Activated CD4-positive, alpha-beta T cell treated with anti-CD3 and anti-CD28 coated beads, Interleukin-2, Interleukin-6, amounts not matched to agents 100 ng/mL and 50 ng/mL, durations not matched to agents 16 hours and 8 hours (primary cell): ENCODE measurements at regions not wholly inside any gene's neighbourhood (a gene's known extent, or its start where the extent isn't known, plus 50 kb on each side); places are given as distances from the start of the nearest gene placed in this dataset.

Experiments
- DNase-seq: peaks from one replicate; pipeline ENCODE4 v3.0.0-alpha.2; 2020

DNA sequence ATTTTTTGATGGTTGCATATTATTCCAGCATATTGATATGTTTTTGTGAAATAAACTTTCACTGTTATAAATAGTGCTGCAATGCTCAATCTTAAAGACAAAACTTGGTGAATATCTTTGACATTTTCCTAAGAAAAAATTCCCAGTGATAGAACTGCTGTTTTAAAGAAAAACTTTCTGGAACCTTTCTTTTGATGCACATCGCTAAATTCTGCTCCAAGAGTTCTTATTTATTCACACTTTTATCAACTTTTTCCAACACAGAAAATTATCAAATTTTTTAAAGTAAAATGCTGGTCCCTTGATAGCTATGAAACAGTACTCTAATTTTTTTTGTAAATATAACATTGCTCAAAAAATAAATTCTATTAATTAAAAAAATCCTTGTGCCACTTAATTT, 196.6 kb downstream of the HS3ST3A1 start:
- no peak for DNase-seq

DNA sequence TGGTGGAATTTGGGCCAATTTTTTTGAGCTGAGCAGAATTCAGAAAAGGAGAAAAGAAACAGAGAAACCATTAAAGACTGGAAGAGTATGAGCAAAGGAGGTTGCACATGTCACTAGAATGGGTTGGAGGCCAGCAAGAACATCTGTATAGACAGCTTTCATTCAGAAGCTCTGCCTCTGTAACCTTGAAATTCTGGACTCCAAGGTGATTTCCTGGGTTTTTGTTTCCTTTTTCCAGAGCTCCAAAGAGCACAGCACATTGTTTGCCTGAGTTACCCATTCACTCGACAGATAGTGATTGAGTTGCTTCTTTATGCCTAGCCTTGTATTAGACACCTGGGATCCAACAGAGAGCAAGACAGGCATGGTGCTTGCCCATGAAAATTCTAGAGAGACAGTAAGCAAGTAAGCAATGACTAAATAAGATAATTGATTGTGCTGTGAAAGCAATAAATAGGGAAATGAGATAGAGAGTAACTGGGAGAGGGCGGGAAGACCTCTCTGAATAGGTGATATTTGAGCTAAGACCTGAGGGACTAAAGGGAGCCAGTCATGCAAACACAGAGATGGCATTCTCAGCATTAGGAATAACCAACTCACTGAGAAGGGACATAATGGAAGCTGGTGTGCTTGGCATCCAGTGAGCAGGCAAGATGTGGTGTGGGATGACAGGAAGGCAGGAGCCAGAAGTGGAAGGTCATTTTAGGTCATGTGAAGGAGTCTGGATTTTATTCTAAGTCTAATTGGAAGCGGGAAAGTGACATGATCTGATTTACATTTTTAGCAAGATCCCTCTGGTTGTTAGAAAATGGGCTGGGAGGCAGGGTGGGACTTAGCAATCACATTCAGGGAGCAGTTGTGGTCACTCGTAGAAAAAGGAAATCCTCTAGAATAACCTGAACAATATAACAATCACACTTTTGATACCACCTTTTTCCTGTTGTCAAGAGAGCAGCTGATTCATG, 197.5 kb downstream of the HS3ST3A1 start:
- DNase-seq: no peak

DNA sequence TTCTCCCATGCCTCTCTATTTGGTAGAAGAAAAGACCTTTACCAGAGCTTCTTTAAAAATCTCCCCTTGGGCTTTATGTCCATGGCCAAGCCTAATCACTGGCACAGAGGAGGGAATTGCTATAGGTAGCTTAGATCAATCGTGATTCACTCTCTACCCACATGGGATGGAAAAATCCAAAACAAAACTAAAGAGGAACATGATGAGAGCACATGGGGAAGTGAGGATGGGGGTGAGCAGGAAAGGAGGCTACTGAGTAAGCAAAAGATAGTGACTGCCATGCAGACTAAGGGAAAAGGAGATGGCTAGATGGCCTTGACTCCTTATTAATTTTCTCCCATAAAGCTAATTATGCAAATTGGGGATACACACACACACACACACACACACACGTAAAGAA, 201.2 kb downstream of the HS3ST3A1 start:
- DNase-seq: no peak

DNA sequence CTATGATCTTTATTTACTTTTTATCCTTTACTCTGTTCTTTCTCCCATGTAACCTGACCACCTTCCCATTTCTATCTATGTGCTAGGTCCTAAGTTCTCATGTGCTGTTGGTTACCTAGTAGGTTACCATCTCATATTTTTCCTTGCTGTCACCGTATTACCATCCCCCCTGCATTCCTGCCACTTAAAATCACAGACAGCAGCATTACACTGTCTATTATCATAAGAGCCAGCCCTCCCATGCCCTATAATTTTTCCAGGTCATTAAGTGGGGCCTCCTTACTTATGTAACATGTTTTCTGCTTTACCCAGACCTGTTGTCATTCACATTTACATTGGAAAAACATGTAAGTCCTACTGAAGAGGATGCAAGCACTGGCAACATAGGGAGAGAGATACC, 202.9 kb downstream of the HS3ST3A1 start:
- DNase-seq: no peak

DNA sequence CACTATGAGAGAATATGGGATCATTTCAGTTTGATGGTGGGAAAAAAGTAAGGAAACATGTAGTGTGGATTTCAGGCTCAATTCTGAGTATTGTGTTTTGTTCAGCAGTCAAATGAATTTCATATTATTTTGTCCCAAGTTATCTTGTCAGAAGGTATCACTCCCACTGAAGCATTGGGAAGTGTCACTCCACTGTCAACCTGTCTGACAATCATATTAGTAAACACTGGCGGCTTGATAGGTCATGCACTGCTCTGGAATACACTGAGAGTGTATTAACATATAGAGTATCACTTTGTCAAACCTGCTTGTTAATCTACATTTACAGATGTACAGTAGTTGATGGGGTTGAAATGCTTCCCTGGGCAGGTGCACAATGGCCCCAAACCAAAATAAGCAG, 203.6 kb downstream of the HS3ST3A1 start:
- no peak for DNase-seq

DNA sequence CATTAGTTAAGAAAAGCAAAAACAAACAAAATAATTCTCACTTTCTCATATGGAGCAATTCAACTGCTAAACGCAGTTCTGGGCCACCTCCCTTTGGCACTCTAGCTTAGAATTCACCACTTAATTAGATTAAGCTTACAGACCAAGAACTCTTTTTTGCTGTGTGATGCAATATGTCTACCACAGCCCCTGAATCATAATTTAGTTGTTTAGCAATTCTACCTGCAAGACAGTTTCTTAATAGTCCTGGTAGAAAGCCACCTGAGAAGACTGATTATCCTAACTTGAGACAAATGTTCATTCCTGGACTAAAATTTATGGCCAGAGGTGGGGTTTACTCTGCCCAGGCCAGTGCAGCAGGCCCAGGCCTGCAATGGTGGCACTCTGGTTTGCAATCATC, 205.9 kb downstream of the HS3ST3A1 start:
- no peak for DNase-seq

GRCh38 chr17:13395346-13395745, 206.4 kb downstream of the HS3ST3A1 start:
- DNase-seq: no peak

DNA sequence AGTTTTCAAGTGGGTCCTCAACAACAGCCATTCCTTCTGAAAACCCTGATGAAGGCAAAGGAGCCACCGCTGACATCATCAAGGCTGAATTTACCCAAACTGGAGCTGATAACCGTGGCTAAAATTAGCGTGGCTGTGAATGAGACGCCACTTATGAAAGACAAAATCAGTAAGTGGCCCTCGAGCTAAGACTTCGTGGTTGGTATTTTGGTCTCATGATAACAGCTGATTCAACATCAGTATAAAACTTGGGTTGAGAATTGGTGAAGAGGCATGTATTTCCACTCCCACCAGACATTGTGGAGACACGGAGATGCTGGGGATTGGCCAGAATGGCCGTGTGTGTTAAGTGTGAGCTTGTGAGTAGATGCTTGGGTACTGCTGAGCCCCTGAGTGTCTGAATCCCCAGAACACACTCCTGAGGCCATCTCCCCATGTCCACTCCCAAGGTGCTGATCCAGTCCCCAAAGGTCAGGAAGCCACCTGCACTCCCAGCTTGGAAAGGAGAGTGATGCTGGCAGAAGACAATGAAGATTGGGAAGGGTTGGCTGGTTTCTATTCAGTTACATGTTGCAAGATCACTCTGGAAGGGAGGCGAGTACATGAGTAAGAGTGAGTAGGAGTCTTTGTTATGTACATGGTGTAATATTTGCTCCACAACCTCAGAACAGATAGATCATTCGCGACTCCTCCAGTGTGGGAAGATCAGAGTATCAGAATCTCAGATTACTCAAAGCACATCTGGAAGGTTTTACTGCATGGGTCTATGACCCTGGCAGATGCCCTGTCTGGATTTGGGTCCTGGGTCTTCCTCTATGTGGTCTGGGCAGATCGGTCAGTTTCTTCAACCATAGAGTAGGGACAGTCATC, 207.7 kb downstream of the HS3ST3A1 start:
- no peak for DNase-seq

GRCh38 chr17:13387952-13388351, 213.8 kb downstream of the HS3ST3A1 start:
- no peak for DNase-seq

DNA sequence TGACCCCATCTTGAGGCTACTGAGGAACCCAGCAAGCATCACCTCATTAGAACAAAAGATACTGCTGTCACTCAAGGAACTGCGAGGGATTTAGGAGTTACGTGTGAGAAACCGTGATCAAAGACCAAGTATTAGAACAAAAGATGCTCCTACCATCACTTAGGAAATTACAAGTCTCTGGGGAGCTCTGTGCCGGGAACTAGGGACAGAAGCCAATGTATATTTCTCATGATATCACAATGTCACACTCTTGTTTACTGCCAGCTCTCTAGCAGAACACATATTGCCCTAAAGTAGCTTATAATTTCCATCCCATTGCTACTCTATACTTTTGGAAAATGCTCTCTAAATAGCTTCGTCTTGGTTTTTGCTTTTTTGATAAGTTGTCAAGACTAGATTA, 214.5 kb downstream of the HS3ST3A1 start:
- no peak for DNase-seq

- no peak for DNase-seq
Measured at GRCh38 chr17:13385481-13385911, 216.2 kb downstream of the HS3ST3A1 start.

- DNase-seq: no peak
Measured at GRCh38 chr17:13384626-13385025, 217.1 kb downstream of the HS3ST3A1 start.

- no peak for DNase-seq
Measured at GRCh38 chr17:13378361-13378760, 223.4 kb downstream of the HS3ST3A1 start.

GRCh38 chr17:13374203-13375143, 227.3 kb downstream of the HS3ST3A1 start:
- DNase-seq: no peak

DNA sequence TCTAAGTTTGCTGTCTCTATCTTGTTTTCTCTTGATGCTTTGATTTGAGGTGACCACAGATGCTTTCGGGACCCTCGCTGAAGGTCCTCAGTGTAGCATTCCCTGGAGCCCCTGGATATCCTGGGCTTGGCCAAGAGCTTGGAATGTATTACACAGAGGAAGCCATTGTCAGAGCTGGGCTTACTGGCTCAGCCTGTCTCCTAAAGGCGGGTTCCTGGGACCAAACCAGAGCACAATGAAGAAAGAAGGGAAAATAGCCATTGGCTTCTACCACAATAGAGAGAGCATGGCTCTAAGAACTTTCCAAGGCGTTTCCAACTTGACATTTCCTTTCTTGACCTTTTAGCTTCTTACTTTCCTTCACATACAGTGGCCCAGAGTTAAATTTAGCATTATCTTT, 229.3 kb downstream of the HS3ST3A1 start:
- no peak for DNase-seq

GRCh38 chr17:13367154-13367553, 234.6 kb downstream of the HS3ST3A1 start:
- DNase-seq: no peak

- no peak for DNase-seq
Measured at GRCh38 chr17:13365331-13365730, 236.4 kb downstream of the HS3ST3A1 start.

DNA sequence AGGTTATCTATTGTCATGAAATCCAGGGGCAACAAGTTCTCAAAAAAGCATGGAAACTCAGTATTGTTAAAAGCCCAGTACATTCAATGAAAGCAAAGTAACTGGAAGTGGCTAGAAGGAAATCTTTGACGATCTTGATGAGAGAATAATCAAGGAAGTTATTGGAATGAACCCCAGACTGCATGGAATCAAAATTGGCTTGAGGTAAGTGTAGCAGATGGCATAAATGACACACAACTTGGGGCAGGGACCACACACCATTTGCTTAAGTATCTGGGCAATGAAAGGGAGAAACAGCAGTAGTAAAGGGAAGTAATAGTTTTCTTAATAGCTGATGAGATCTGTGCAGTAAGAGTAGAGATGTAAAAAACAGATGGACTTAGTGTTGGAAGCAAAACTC, 238.0 kb downstream of the HS3ST3A1 start:
- DNase-seq: no peak

GRCh38 chr17:13362341-13363122, 239.2 kb downstream of the HS3ST3A1 start:
- DNase-seq: no peak

DNA sequence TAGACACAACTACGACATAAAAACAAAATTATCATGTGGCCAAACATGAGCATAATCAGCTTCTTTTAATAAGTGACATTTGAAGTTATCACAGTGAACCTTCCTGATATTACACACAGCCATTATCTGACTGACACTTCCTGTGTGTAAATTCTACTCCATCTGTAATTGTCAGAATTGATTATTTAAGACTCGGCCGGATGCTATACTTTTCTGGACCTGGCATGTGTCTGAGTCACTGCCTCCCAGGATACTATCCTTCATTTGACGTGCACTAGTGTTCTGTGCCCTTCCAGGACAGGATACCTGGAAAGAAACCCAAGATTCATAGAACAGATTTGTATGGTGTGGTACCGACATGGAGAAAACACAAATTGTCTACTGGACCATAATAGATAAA, 242.0 kb downstream of the HS3ST3A1 start:
- no peak for DNase-seq

DNA sequence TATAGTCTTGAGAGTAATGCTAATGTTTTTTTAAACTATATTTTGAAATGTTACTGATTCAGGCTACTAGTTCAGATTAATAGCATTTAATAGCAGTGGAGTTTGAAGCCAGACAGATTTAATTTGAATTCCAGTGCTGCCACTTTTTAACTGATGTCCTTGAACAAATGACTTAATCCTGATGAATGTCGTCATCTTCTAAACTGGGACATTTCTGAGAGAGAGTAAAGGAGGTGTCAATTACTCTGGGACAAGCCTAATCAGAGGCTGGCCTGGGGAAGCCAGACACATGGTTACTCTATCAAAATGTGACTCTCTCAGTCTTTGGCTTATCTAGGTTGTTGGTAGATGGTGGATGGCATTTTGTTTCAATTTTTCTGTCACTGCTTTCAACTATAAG, 246.7 kb downstream of the HS3ST3A1 start:
- no peak for DNase-seq

DNA sequence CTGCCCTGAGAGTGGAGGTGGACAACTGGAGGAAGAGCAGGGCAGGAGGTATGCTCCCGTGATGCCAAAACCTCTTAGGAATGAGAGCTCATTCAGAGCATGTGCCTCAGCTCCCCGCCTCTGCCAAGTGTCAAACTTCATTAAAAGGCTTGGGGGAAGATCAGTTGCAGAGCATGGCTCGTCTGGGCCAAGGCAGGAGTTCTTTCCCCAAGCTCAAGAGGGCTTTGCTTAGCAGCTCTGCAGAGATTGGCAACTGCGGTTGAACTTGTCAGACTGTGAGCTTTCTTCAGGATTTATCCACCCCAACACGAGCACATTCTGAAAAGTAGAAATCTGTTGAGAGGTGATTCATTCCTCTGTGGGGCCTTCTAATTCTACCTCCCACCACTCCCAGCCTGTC, 248.1 kb downstream of the HS3ST3A1 start:
- DNase-seq: no peak
